OCI-LY7 (cell line): ENCODE measurements at regions not wholly inside any gene's neighbourhood (a gene's known extent, or its start where the extent isn't known, plus 50 kb on each side); places are given as distances from the start of the nearest gene placed in this dataset.

Experiments used
- CTCF ChIP-seq: fragments of 200-600 bp; sonication (generic); conservative IDR thresholded peaks from 2 replicates; pipeline ENCODE4 v1.5.1; 2014; ENCODE audit warnings: mild to moderate bottlenecking, antibody characterized with exemption, low read length, moderate library complexity, mixed read lengths
- EZH2phosphoT487 ChIP-seq: fragments of 200-600 bp; sonication (generic); IDR thresholded peaks from 2 replicates; pipeline ENCODE4 v1.6.1; 2018; ENCODE audit warnings: low read depth, borderline replicate concordance, mild to moderate bottlenecking, mixed run types, antibody characterized with exemption, low read length, moderate library complexity, mixed read lengths

- TF ChIP-seq EZH2phosphoT487 (no peak), CTCF (no peak)
These were observed 66.5 kb upstream of the SVIL start for GRCh38 chr10:29701306-29701705.
